Islet of Langerhans (tissue), 1 donor: ENCODE measurements at regions not wholly inside any gene's neighbourhood (a gene's known extent, or its start where the extent isn't known, plus 50 kb on each side); places are given as distances from the start of the nearest gene placed in this dataset.
"Not testable (repeated sequence)": the region's sequence is repeated elsewhere in the genome, so short reads cannot be mapped to it uniquely, and the experiment has no call there.

Experiments used
- FAIRE-seq: peaks from one replicate; lab custom pipeline; 2011; peaks lifted over from hg19 to GRCh38; lab: Jason Lieb, UNC

GRCh38 chr4:124131324-124131723, 581.2 kb downstream of the ANKRD50 start:
- not testable (repeated sequence) for FAIRE-seq

GRCh38 chr4:124132161-124132560, 580.4 kb downstream of the ANKRD50 start:
- no peak for FAIRE-seq

GRCh38 chr4:124133753-124134152, 578.8 kb downstream of the ANKRD50 start:
- FAIRE-seq, result no peak

GRCh38 chr4:124135409-124135813, 577.1 kb downstream of the ANKRD50 start:
- no peak for FAIRE-seq

GRCh38 chr4:124139044-124139443, 573.5 kb downstream of the ANKRD50 start:
- FAIRE-seq, result no peak

- FAIRE-seq, result no peak
Measured at GRCh38 chr4:124143632-124144031, 568.9 kb downstream of the ANKRD50 start.

GRCh38 chr4:124144238-124144654, 568.3 kb downstream of the ANKRD50 start:
- FAIRE-seq, result no peak

- no peak for FAIRE-seq
Measured at GRCh38 chr4:124146068-124146467, 566.5 kb downstream of the ANKRD50 start.

GRCh38 chr4:124151031-124151430, 561.5 kb downstream of the ANKRD50 start:
- no peak for FAIRE-seq

GRCh38 chr4:124152132-124152531, 560.4 kb downstream of the ANKRD50 start:
- no peak for FAIRE-seq

- no peak for FAIRE-seq
Measured at GRCh38 chr4:124155239-124155638, 557.3 kb downstream of the ANKRD50 start.

GRCh38 chr4:124157396-124158083, 555.0 kb downstream of the ANKRD50 start:
- no peak for FAIRE-seq

- FAIRE-seq, result no peak
Measured at GRCh38 chr4:124163401-124163800, 549.1 kb downstream of the ANKRD50 start.

GRCh38 chr4:124167602-124168001, 544.9 kb downstream of the ANKRD50 start:
- FAIRE-seq, result no peak

- not testable (repeated sequence) for FAIRE-seq
Measured at GRCh38 chr4:124169524-124169923, 543.0 kb downstream of the ANKRD50 start.

- no peak for FAIRE-seq
Measured at GRCh38 chr4:124173912-124174311, 538.6 kb downstream of the ANKRD50 start.

- FAIRE-seq, result no peak
Measured at GRCh38 chr4:124177647-124178425, 534.7 kb downstream of the ANKRD50 start.

GRCh38 chr4:124178449-124179021, 534.0 kb downstream of the ANKRD50 start:
- FAIRE-seq, result no peak

- FAIRE-seq, result no peak
Measured at GRCh38 chr4:124179506-124180186, 532.9 kb downstream of the ANKRD50 start.

GRCh38 chr4:124181039-124181438, 531.5 kb downstream of the ANKRD50 start:
- no peak for FAIRE-seq

- no peak for FAIRE-seq
Measured at GRCh38 chr4:124183231-124183630, 529.3 kb downstream of the ANKRD50 start.

GRCh38 chr4:124183926-124184325, 528.6 kb downstream of the ANKRD50 start:
- FAIRE-seq, result no peak

GRCh38 chr4:124184792-124185191, 527.7 kb downstream of the ANKRD50 start:
- no peak for FAIRE-seq
